ENCODE measurements at regions not wholly inside any gene's neighbourhood (a gene's known extent, or its start where the extent isn't known, plus 50 kb on each side); places are given as distances from the start of the nearest gene placed in this dataset.

- TF ChIP-seq CTCF (conservative IDR thresholded peaks at IDR 0.05; ENCODE audit: low read length) (no peak), EZH2phosphoT487 (IDR thresholded peaks at IDR 0.05; ENCODE audit: borderline replicate concordance, low read depth, low read length) (no peak)
These were observed 137.9 kb downstream of the BACH1 start for GRCh38 chr21:29436650-29437049.
